ENCODE measurements at regions not wholly inside any gene's neighbourhood (a gene's known extent, or its start where the extent isn't known, plus 50 kb on each side); places are given as distances from the start of the nearest gene placed in this dataset.

GRCh38 chr13:83980331-83980730 lies 98.1 kb upstream of the SLITRK1 start:
- DNase-seq = no peak

DNA sequence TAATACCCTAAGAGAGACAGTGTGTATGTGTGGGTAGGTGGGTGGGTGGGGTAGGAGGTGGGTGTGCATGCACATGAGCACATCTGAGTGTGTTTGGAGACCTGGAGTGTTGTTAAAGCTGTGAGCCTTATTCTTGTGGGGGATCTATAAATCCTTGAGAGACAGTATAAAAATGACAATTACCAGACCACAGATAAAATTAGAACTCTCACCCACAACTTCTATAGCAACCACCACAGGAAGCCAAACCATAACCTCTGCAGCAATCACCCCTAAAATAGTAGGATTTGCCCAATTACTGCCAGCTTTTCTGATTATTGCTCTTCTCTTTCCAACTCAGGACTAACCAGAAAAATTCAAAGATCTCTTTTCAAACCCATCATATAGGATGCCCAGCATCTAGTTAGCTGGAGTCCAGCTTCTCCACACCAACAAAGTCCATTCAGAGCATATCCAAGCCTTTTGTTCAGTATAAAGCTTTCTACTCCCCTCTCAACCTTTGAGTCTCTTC lies 93.4 kb upstream of the SLITRK1 start:
- DNase-seq = no peak

GRCh38 chr13:83958531-83958930 lies 76.3 kb upstream of the SLITRK1 start:
- DNase-seq = no peak

DNA sequence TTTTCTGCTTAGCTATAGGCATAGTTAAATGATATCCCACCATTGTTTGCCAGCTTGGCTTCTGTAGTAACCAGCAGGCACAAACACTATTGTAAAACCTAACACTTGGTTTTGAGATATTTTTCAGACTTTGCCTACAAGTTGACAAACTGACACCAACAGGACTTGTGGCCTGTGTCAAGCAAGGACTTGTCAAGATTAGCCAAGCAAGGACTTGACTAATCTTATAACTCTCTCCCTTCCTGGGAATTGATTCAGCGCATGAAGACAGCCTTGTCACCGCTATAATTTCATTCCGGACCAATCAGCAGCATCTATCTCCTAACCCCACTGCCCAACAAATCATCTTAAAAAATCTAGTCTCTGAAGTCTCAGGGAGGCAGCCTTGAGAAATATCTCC lies 72.7 kb upstream of the SLITRK1 start:
- no peak for DNase-seq

DNA sequence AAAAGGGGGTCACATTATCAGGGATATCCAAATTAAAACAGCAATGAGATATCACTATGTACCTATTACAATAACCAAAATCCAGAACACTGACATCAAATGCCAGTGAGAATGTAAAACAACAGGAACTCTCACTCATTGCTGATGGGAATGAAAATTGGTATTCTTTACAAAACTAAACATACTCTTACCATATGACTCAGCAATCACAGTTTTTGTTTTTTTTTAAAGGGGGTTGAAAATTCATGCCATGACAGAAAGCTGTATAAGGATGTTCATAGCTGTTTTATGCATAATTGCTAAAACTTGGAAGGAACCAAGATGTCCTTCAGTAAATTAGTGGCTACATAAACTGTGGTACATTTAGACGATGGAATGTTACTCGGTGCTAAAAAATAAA lies 71.6 kb upstream of the SLITRK1 start:
- no peak for DNase-seq

DNA sequence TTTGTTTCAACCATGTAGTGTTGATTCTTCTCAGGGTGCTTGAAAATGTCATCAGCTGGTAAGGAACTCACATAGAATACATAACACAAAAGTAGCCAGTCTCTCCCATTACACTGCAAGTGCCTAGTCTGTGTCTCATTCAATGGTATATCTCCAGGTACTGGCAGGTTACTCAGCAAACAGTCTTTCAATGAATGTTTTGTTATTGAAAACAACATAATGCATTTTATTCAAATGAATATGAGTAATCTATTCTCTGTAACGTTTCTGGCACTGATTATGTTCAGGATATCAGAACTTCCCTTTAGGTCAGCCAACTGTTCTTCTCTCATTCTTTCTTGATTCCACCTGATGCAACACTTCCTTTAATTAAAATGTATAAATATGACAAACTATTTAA lies 68.0 kb upstream of the SLITRK1 start:
- DNase-seq = no peak

- DNase-seq = no peak
Measured at GRCh38 chr13:83943530-83944279, 61.4 kb upstream of the SLITRK1 start.

GRCh38 chr13:83941701-83942335 lies 59.5 kb upstream of the SLITRK1 start:
- no peak for DNase-seq

- no peak for DNase-seq
Measured at GRCh38 chr13:83940742-83941141, 58.5 kb upstream of the SLITRK1 start.

DNA sequence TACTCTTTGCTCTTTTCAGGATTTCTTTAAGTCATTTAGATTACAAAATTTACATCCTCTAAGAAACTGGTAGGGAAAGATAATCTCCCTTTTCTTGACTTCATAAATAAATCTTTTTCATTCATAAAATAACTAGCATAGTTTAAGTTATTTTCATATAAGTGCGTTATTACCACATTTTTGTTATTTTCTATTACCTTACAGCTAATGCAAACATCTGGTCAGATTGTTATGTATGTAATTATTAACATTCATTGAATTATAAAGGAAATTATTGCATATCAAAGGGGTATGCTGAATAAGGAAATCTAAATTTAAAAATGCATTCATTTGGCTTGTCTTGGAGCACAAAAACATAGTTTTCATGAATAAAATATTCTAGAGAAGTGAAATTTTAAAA lies 55.3 kb upstream of the SLITRK1 start:
- DNase-seq = no peak

DNA sequence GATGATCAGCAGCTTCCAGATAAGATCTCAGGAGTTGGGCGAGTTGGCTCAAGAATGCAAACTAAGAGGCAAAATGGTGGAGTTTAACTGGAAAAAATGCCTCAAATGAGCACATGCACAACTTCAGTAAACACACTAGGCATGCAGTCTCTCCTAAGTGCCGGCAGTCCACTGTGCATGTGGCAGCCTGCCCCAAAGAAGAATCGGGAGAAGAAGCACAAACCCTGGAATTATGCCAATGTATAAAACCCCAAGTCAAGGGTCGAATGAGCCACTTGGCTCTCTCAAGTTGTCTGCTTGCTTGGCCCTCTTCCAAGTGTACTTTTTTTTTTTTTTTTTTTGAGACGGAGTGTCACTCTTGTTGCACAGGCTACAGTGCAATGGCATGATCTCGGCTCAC lies 53.3 kb upstream of the SLITRK1 start:
- DNase-seq = no peak

Data from NCI-H1436 (cell line).